Endothelial cell of umbilical vein (primary cell): ENCODE measurements at regions not wholly inside any gene's neighbourhood (a gene's known extent, or its start where the extent isn't known, plus 50 kb on each side); places are given as distances from the start of the nearest gene placed in this dataset.

ENCODE experiments used
- BruUV-seq: library from RNA; stranded (reverse); fragments of 400-500 nt; replicated peaks from 2 replicates; lab custom pipeline; 2021; lab: Mats Ljungman, UMichigan
- CTCF ChIA-PET: fragments of 300-600, 350-600 bp; sonication (Branson Sonifier 250); formaldehyde crosslinking; loops from one replicate; lab custom pipeline; 2021; ENCODE audit warnings: antibody characterized with exemption, inconsistent platforms; lab: Charles Lee
- POLR2A ChIA-PET: fragments of 300-600, 350-600 bp; sonication (Branson Sonifier 250); formaldehyde crosslinking; loops from one replicate; lab custom pipeline; 2021; ENCODE audit warnings: antibody characterized with exemption, inconsistent platforms; lab: Charles Lee
- DNase-seq: peaks from one replicate; pipeline ENCODE4 v3.0.0-alpha.2; 2011; ENCODE audit warnings: low read depth, low spot score
- FAIRE-seq: peaks from 2 replicates; lab custom pipeline; 2011; peaks lifted over from hg19 to GRCh38; lab: Jason Lieb, UNC
- H2AFZ ChIP-seq: 2 replicates; pipeline ENCODE4 v1.6.0; 2012; ENCODE audit warnings: low read depth, low read length, control low read depth, inconsistent platforms
- H3K27ac ChIP-seq: 2 replicates; pipeline ENCODE4 v1.5.1; 2011; ENCODE audit warnings: low read depth, mild to moderate bottlenecking, control low read depth, low read length, moderate library complexity; ENCODE audit not compliant: insufficient read depth
- H3K27me3 ChIP-seq, 2 experiments: 2 replicates each; pipeline versions ENCODE4 v1.6.0 to v1.6.1; 2011; ENCODE audit warnings: low read length in 2 of 2, mixed read lengths in 1 of 2; ENCODE audit not compliant: control insufficient read depth in 2 of 2, insufficient read depth in 2 of 2
- H3K36me3 ChIP-seq, 2 experiments: 2 replicates in 1 of 2; 3 replicates in 1 of 2; pipeline ENCODE4 v1.5.1; 2011; ENCODE audit warnings: low read length in 2 of 2, mild to moderate bottlenecking in 1 of 2, moderate library complexity in 1 of 2; ENCODE audit not compliant: control insufficient read depth in 2 of 2, insufficient read depth in 2 of 2; ENCODE audit errors: extremely low read depth in 1 of 2
- H3K4me1 ChIP-seq: 3 replicates; pipeline ENCODE4 v1.5.1; 2011; ENCODE audit warnings: mild to moderate bottlenecking, low read length; ENCODE audit not compliant: control insufficient read depth, insufficient read depth; ENCODE audit errors: extremely low read depth
- H3K4me2 ChIP-seq: 2 replicates; pipeline ENCODE4 v1.6.1; 2011; ENCODE audit warnings: low read length, control low read depth, mixed read lengths; ENCODE audit not compliant: insufficient read depth
- H3K4me3 ChIP-seq, 3 experiments: fragments of 200-600 bp in 1 of 3; sonication (generic), shearing (Covaris generic) in 1 of 3; replicated peaks in 1 of 3; 2 replicates each; pipeline ENCODE4 v1.5.1; 2011 to 2016; ENCODE audit warnings: control low read depth in 3 of 3, low read length in 3 of 3, mild to moderate bottlenecking in 2 of 3, inconsistent platforms in 1 of 3, low read depth in 1 of 3, moderate library complexity in 1 of 3; ENCODE audit not compliant: insufficient read depth in 1 of 3
- H3K79me2 ChIP-seq: 2 replicates; pipeline ENCODE4 v1.6.0; 2012; ENCODE audit warnings: low read length, inconsistent platforms; ENCODE audit not compliant: control insufficient read depth, insufficient read depth
- H3K9ac ChIP-seq: replicated peaks from 2 replicates; pipeline ENCODE3; 2011; ENCODE audit warnings: low read length, control low read depth; ENCODE audit not compliant: insufficient read depth; ENCODE audit errors: extremely low read depth
- H3K9me1 ChIP-seq: replicated peaks from 3 replicates; pipeline ENCODE4 v1.6.0; 2011; ENCODE audit warnings: mild to moderate bottlenecking, low read length; ENCODE audit not compliant: control insufficient read depth, insufficient read depth; ENCODE audit errors: extremely low read depth
- H3K9me3 ChIP-seq: replicated peaks from 2 replicates; pipeline ENCODE4 v1.5.1; 2012; ENCODE audit warnings: low read length, inconsistent platforms; ENCODE audit not compliant: control insufficient read depth, insufficient read depth
- H4K20me1 ChIP-seq: replicated peaks from 2 replicates; pipeline ENCODE3; 2011; ENCODE audit warnings: mild to moderate bottlenecking, low read length; ENCODE audit not compliant: control insufficient read depth, insufficient read depth; ENCODE audit errors: extremely low read depth
- CTCF ChIP-seq, 2 donors: IDR thresholded peaks; 1 replicate in 1 of 2; 2 replicates in 1 of 2; pipeline ENCODE4 v1.5.1; 2011; ENCODE audit warnings: low read length in 2 of 2, mild to moderate bottlenecking in 2 of 2, moderate library complexity in 2 of 2, control low read depth in 1 of 2, inconsistent platforms in 1 of 2, low read depth in 1 of 2; ENCODE audit not compliant: insufficient read depth in 1 of 2; ENCODE audit errors: extremely low read depth in 1 of 2
- FOS ChIP-seq: IDR thresholded peaks from 2 replicates; pipeline ENCODE4 v1.6.1; 2011; ENCODE audit warnings: mild to moderate bottlenecking, low read length, moderate library complexity, borderline replicate concordance; ENCODE audit not compliant: insufficient read depth
- GATA2 ChIP-seq: IDR thresholded peaks from 2 replicates; pipeline ENCODE4 v1.7.0; 2011; ENCODE audit warnings: low read depth, mild to moderate bottlenecking, moderate library complexity, mixed read lengths, low read length; ENCODE audit not compliant: insufficient read length, insufficient read depth
- JUN ChIP-seq: IDR thresholded peaks from 2 replicates; pipeline ENCODE4 v1.6.1; 2011; ENCODE audit warnings: borderline replicate concordance, low read depth; ENCODE audit not compliant: insufficient read length, insufficient read depth
- MYC ChIP-seq: IDR thresholded peaks from one replicate; pipeline ENCODE4 v1.6.1; 2011; ENCODE audit warnings: mild to moderate bottlenecking, low read depth, low read length
- POLR2A ChIP-seq: IDR thresholded peaks from 2 replicates; pipeline ENCODE4 v1.6.1; 2012; ENCODE audit warnings: low read depth, mild to moderate bottlenecking, control low read depth, low read length
- dilution Hi-C: fragments of 300-500 bp; cut with MboI; formaldehyde crosslinking; loops from one replicate; pipeline ENCODE4 v1.15.0; 2019; ENCODE audit warnings: low sequenced_read_pairs; ENCODE audit not compliant: extremely low pct_ligation_motif_present
- intact Hi-C: fragments of 100-400 bp; cut with micrococcal nuclease; formaldehyde crosslinking; loops from one replicate; pipeline ENCODE4 v1.10.0; 2022

- no peak overlapping the region for H2AFZ ChIP-seq
- CTCF ChIA-PET, result no interaction called here
- H3K36me3 ChIP-seq, result no peaks in the 10 kb centered on the region
- dilution Hi-C loops, result no loop called here
- H3K27ac ChIP-seq, result no peak overlapping the region
- no peak overlapping the region for H3K9ac ChIP-seq
- no TSS peak for BruUV-seq
- H3K4me2 ChIP-seq, result no peak overlapping the region
- no peaks in the 10 kb centered on the region for H3K79me2 ChIP-seq
- POLR2A ChIA-PET, result no interaction called here
- intact Hi-C loops, result no loop called here
- no peaks in the 10 kb centered on the region for H4K20me1 ChIP-seq
- TF ChIP-seq CTCF (IDR thresholded peaks at IDR 0.05; ENCODE audit: extremely low read depth in 1 of 2, insufficient read depth in 1 of 2, low read depth in 1 of 2, low read length in 2 of 2) (no peak), MYC (no peak), JUN (no peak), FOS (no peak), POLR2A (no peak), GATA2 (no peak)
- DNase-seq (no peak), FAIRE-seq (no peak)
- H3K9me1 ChIP-seq, result no peaks in the 10 kb centered on the region
- H3K4me3 ChIP-seq, result no peak overlapping the region
- H3K9me3 ChIP-seq, result no peaks in the 10 kb centered on the region
- no peaks in the 10 kb centered on the region for H3K4me1 ChIP-seq
- H3K27me3 ChIP-seq, result no peaks in the 10 kb centered on the region
Measured at GRCh38 chrX:39008549-39008948, 207.3 kb downstream of the MID1IP1 start.
